ENCODE measurements at regions not wholly inside any gene's neighbourhood (a gene's known extent, or its start where the extent isn't known, plus 50 kb on each side); places are given as distances from the start of the nearest gene placed in this dataset.

DNA sequence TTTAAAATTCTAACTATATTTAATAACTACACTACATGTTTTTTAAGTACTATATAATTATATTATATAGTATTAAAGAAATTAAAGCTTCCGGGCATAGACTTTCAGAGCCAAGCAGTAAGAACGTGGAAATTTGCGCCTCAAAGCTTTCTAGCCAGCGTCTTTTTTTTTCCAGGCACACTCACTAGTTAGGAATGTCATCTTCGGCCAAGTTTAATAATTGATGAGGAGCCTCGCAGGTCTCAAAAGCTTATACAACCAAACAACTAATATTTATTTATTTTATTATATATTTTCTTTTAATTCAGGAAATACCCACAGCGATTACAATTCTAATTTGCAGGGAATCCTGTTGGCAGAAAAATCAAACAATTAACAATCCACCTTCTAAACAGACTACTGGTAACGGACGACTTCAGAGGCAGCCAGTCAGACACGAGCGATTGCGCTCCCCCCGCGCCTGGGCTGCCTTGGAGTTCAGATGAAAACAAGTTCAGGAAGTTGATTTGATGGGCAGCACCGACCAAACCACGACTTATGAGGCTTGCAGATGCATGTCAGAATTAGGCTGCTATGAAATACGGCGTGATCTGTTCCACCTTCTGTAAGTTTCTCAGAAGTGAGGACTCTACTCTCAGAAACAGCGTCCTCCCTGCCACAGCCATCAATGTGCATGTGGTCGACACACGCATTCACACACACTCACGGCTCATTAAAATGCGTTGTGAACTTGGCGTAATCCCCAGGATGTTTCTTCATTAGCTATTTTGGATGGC is 431.8 kb upstream of the MGMT start:
- DNase-seq = no peak

DNA sequence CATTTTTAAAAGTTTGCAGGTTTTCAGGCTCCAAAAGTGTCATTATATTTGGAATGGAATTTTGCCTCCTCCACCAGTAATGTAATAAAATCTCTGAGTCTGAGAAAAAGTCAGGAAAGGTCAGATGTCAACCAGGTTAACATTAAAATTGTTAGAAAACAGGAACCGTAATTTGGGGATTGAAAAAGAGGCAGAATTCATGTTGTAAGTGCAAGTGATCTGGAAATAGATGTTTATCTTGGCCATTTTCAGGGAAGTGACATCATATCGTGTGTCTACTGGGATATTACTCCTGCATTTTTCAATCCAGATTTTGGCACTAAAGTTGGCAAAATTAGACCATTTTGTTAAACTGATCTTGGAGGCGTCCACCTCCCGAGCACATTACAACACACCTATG is 428.5 kb upstream of the MGMT start:
- DNase-seq = no peak

DNA sequence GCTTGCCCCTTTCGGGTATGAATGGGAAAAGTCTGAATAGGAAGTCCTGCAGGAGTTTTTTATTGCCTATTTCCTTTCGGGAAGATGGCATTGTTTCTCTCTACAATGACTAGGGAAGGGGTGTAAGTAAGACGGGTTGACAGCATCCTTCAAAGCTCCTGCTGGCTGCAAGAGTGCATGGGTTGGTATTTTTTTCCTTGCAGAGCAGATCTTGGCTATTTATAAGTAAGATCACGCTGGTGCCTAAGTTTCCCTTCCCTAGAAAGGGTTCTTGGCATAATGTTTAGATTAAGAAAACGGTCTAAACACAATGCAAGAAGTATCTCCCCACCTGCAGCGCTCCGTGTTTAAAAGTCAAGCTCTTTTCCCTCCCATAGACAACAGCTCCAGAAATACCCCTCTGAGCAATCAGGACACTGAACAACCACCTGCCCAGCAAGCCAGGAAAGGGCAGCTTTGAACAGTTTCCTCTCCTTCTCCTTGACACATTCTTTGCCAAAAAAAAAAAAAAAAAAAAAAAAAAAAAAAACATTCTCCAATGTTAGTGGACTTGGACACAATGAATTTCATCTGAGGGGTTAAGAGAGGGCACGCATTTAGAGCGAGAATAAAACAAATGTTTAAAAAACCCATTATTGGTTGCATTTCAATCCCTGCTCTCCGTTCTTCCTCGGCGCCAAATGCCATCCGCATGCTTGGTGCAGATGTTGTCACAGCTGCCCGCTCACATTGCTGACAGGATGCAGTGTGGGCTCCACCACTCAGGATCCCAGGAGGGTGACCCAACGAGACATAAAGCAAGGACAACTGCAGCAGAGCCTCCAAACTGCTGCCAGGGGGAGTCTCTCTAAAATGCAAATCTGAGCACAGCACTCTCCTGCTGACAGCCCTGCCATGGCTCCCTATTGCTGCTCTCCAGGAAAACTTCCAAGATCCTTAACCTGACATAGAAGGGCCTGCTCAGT is 427.4 kb upstream of the MGMT start:
- DNase-seq = no peak

DNA sequence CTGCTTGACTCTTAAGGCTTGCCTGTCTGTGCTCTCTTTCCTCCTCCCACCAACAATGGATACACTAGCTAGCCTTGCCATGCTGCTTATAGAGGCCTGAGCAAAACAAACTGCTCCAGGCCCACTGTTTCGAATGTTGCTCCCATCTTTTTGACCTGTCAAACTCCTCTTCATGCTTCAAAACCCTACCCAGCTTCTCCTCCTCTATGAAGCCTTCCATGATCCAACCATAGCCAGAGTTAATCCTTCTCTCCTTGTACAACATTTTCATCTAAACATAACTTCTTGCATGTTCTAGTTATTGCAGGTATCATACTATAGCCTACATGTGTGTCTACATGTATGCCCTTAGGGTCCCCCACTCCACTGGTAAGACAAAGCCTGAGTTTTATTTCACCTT is 426.7 kb upstream of the MGMT start:
- no peak for DNase-seq

- DNase-seq = no peak
Measured at GRCh38 chr10:129041916-129042315, 425.1 kb upstream of the MGMT start.

DNA sequence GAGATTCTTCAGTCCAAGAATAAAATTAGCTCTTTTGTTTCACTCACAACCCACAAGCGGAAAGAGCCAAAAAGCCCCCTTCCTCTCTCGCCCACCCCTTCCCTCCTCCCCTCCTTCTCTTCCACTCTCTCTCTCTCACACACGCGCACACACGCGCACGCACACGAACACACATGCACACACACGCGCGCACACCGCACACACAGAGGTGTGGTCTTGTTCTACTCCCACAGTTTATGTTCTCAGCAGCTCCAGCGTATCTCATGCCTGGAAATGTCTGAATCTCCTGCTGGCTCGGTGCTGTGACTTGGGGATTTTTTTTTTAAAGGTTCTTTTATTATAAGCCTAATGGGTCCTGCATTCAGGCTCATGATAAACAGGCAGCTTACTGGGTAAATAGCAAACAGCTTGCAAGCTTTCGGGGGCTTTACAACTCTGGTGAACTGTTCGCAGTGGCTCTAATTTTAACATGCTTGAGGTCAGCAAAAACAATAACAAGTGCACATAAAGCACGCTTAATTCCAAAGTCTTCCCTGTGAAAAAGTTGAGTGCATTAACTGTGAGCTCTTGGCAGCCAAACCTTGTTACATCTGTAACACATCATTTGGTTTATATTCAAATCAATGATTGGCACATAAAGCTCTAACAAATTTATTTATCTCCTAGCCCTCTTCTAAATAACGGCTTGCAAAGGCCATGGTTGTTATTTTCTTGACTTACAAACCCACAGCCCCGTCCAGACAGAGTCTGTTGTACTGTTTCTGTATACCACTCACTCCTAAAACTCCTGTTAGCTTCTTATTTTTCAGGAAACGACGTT is 424.1 kb upstream of the MGMT start:
- no peak for DNase-seq

DNA sequence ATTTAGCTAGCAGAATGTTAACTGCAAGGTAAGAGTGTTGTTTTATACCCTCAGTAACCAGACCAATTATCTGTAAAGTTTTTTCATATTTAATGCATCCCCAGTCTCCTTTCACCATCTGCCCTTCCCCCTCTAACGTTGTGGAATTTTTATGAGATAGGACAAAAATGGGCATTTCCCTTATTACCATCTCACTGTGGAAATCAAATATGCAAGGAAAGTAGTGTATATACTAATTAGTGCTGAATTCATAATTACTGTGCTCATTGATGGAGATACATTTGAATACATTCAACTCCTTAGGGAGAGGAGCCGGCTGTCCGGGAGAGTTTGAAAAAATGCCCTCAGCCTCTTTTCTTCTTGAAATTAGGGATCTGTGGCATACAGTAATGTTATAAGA is 423.4 kb upstream of the MGMT start:
- no peak for DNase-seq

- DNase-seq = no peak
Measured at GRCh38 chr10:129045599-129045998, 421.4 kb upstream of the MGMT start.

DNA sequence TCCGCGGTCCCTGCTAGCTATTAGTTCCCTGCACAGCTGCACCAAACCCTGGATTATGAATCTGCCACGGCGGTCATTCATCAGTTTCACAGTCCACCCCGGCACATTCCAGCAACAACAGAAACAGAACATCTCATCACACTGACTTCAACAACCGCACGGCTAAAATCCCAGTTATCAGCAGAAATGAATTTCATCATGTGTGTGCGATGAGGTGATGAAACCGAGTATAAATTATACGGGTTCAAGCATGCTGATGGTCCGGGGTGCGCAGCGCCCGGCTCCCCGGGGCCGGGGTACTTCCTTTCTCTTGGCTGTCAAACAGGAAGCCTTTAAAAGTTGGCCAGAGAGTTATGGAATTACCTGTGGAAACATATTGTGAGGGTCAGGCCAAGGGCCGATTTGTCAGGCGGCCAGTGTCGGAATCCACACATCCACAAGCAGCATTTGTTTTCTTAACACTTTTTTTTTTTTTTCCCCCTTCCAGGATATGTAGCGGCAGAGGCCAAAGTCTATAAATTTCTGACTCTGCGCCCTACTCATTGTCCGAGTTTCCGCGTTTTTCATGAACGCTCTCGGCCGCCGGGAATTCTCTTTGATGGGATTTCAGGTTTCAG is 420.9 kb upstream of the MGMT start:
- no peak for DNase-seq

GRCh38 chr10:129046962-129047361 is 420.1 kb upstream of the MGMT start:
- no peak for DNase-seq

- no peak for DNase-seq
Measured at GRCh38 chr10:129047600-129047999, 419.4 kb upstream of the MGMT start.

- no peak for DNase-seq
Measured at GRCh38 chr10:129048513-129048912, 418.5 kb upstream of the MGMT start.

DNA sequence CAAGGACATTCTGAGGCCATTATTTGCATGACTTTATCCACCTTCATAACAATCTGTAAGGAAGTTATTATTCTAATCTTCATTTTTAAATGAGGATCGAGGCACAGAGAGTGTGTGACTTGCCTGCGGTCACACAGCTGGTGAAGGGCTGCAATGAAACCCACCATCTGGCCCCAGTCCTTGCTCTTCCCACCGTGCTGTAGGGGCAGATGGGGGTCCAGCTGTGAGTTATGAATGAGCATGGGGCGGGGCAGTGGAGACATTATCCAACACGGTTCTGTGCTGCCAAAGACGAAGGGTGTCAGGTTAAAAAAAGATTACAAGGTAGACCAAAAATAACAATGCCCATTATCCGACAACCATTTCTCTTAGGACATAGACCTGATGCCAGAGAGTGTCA is 417.5 kb upstream of the MGMT start:
- no peak for DNase-seq

DNA sequence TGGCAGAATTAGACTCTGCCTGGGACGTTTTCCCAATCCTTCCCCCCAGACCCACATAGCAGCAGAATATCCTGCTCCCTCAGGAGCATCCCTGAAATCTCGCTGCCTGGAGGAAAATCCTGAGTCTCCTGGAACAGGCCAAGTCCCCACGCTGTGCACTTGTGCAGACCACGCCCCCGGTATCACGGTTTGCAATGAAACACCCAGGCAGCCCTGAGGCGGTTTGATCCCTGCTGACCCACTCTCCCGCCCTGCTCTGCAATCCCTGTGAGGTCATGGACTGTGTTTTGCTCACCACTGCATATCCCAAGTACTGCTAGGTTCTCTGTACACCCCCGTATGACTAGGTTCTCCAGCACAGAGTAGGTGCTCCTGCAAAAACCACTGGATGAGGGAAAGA is 411.8 kb upstream of the MGMT start:
- no peak for DNase-seq

GRCh38 chr10:129055986-129056385 is 411.1 kb upstream of the MGMT start:
- DNase-seq = no peak

GRCh38 chr10:129056734-129057689 is 410.0 kb upstream of the MGMT start:
- no peak for DNase-seq

- no peak for DNase-seq
Measured at GRCh38 chr10:129057856-129058663, 409.0 kb upstream of the MGMT start.

DNA sequence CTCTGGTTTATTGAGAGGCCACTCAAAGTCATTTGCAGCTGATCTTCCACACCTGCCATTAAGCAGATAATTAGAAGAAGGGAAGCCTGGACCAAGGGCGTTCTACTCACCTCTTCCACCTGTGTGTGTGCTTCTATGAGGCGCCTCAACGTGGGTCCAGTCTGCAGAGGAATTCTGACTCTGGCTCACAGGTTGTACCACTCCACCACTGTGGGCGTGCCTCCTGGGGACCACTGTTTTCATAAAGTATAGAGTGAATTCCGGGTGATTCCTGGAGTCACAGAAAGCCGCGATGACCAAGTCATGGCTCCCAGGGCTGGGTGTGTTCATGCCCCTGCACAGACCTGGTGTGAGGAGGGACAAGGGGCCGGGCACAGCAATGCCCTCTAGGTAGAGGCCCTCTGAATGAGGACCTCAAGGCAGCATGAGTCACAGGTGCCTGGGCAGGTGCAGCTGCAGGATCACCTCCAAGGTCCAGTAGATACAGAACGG is 408.3 kb upstream of the MGMT start:
- no peak for DNase-seq

GRCh38 chr10:129059977-129060376 is 407.1 kb upstream of the MGMT start:
- no peak for DNase-seq

- no peak for DNase-seq
Measured at GRCh38 chr10:129063212-129063611, 403.8 kb upstream of the MGMT start.

All from NCI-H2029 (cell line).